Rectal smooth muscle tissue (tissue), 1 donor: ENCODE measurements at regions not wholly inside any gene's neighbourhood (a gene's known extent, or its start where the extent isn't known, plus 50 kb on each side); places are given as distances from the start of the nearest gene placed in this dataset.

ENCODE experiments used
- H3K27ac ChIP-seq: one replicate; pipeline ENCODE4 v1.7.0; 2013; ENCODE audit warnings: low read depth, low read length, inconsistent platforms
- H3K27me3 ChIP-seq: one replicate; pipeline ENCODE4 v1.7.0; 2013; ENCODE audit warnings: low read length; ENCODE audit not compliant: control insufficient read depth, insufficient read depth
- H3K36me3 ChIP-seq: one replicate; pipeline ENCODE4 v1.7.0; 2013; ENCODE audit warnings: low read length; ENCODE audit not compliant: control insufficient read depth, insufficient read depth
- H3K4me1 ChIP-seq: one replicate; pipeline ENCODE4 v1.7.0; 2013; ENCODE audit warnings: low read length; ENCODE audit not compliant: control insufficient read depth, insufficient read depth
- H3K4me3 ChIP-seq: one replicate; pipeline ENCODE4 v1.7.0; 2013; ENCODE audit warnings: low read length
- H3K9ac ChIP-seq: one replicate; pipeline ENCODE4 v1.7.0; 2013; ENCODE audit warnings: low read length

DNA sequence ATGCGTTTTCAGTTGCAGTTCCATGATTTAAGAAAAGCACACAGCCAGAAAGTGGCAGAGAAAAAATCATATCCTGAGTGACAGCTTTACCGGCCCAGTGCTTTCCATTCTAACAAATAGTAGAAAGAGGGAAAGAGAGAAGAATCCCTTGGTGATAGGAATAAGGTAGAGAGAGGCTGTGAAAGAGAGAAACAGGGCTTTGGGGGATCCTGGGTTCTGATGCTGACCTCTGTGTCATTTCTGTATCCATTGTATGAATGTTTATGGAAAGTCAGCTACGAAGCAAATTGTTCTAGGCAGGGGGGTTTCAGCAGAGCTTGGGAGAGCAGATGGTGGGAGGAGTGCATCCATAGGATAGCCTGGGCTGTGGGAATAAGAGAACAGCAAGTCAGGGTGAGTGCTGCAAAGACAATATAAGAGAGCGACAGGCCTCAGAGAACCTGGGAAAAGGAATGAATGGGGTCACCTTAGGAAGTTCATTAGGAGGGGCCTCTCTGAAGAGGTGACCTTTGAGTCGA, 203.4 kb upstream of the TNP1 start:
- Histone ChIP-seq H3K4me1 (peaks cover 4% of the 10 kb centered on the region), H3K9ac (no peak overlapping the region), H3K27me3 (no peaks in the 10 kb centered on the region), H3K36me3 (no peaks in the 10 kb centered on the region), H3K27ac (no peak overlapping the region), H3K4me3 (no peak overlapping the region)

DNA sequence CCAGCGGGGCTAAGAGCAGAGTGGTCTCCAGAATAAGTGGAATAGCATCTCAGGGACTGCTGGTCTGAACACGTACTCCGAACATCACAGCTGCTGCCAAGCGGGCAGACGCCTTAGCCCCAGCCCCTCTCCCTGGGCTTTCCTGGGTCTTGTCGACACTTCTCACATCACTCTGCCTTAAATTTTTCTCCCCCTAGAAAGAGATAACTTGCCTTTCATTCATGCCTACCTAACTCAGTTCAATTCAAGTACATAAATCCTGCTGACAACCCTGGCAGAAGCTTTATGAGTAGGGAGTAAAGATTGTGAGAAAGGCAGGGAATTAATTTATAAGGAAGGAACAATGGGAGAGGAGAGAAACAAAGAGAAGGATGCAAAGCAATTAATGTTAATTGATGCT, 202.9 kb upstream of the TNP1 start:
- H3K27me3 ChIP-seq, result no peaks in the 10 kb centered on the region
- peaks cover 4% of the 10 kb centered on the region for H3K4me1 ChIP-seq
- H3K4me3 ChIP-seq, result no peak overlapping the region
- H3K9ac ChIP-seq, result no peak overlapping the region
- H3K27ac ChIP-seq, result no peak overlapping the region
- H3K36me3 ChIP-seq, result no peaks in the 10 kb centered on the region

DNA sequence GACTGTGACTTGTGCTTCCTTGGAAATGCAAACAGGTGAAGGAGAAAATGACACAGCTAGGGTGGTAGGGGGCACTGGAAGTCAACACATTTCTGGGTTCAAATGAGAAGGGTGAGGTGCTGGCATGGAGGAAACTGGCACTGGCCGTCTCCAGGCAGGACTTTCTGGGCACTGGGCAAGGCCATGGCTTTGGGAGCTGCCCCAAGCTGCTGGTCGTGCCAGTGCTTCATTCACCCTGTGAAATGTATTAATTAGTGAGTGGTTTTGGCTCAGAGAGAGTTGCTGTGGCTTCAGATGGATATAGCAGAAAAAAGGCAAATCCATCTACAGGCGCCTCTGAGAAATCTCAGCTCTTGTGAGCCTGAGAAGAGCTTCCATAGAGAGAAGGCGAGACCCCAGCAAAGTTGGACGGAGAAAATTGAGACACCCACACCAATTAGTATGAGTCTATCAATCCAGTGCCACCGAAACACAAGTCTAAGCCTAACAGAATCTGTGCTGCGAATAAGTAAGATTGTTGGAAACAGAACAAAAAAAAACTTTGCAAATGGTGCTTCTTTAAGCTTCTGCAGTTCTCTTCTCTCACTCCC, 202.1 kb upstream of the TNP1 start:
- Histone ChIP-seq H3K27me3 (no peaks in the 10 kb centered on the region), H3K4me3 (no peak overlapping the region), H3K27ac (no peak overlapping the region), H3K9ac (no peak overlapping the region), H3K36me3 (no peaks in the 10 kb centered on the region), H3K4me1 (peaks cover 4% of the 10 kb centered on the region)

DNA sequence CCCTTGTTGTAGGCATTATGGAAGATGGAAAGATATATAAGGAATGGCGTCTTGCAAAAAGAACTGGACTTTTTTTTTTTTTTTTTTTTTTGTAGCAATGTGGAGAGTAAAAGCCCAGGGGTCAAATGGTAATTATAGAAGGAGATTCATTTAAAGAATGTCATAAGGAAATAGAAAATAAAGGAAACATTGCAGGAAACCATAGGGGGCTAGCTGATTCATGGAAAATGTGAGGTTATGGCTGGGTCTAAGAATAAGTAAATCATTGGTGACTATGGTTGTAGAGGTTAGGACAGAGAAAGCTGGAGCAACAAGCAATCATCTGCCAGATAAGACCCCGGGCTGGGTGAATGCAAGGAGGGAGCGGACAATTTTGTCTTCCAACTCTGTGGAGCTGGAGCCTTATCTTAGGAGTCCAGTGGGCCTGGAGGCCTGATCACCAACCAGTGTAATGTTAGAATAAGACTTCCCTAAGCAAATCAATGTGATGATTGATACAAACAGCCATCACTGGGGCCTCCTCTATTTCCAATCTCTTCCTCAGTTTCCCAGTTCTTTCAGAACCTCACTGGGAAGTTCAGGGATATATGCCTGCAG, 201.2 kb upstream of the TNP1 start:
- peaks cover 4% of the 10 kb centered on the region for H3K4me1 ChIP-seq
- H3K9ac ChIP-seq, result no peak overlapping the region
- no peak overlapping the region for H3K27ac ChIP-seq
- no peaks in the 10 kb centered on the region for H3K27me3 ChIP-seq
- H3K4me3 ChIP-seq, result no peak overlapping the region
- H3K36me3 ChIP-seq, result no peaks in the 10 kb centered on the region

DNA sequence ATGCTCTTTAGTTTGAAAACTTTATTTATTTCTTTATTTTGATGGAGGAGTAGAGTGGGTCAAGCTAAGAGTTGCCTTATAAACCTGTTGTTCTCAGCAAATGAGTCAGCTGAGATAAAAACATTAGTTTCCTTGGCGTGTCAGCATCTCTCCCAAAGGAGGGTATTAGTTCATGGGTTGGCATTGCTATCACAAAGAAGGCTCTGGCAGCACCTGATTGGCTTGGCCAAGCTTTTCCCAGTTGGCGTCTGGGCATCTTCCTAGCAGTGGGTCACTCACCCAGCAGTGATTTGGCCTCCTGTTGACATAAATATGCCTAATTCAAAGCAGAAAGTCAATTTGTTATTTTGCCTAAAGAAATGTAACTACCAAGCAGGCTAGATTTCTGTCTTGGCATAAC, 200.7 kb upstream of the TNP1 start:
- Histone ChIP-seq H3K4me3 (no peak overlapping the region), H3K9ac (no peak overlapping the region), H3K27me3 (no peaks in the 10 kb centered on the region), H3K27ac (no peak overlapping the region), H3K4me1 (peaks cover 4% of the 10 kb centered on the region), H3K36me3 (no peaks in the 10 kb centered on the region)

DNA sequence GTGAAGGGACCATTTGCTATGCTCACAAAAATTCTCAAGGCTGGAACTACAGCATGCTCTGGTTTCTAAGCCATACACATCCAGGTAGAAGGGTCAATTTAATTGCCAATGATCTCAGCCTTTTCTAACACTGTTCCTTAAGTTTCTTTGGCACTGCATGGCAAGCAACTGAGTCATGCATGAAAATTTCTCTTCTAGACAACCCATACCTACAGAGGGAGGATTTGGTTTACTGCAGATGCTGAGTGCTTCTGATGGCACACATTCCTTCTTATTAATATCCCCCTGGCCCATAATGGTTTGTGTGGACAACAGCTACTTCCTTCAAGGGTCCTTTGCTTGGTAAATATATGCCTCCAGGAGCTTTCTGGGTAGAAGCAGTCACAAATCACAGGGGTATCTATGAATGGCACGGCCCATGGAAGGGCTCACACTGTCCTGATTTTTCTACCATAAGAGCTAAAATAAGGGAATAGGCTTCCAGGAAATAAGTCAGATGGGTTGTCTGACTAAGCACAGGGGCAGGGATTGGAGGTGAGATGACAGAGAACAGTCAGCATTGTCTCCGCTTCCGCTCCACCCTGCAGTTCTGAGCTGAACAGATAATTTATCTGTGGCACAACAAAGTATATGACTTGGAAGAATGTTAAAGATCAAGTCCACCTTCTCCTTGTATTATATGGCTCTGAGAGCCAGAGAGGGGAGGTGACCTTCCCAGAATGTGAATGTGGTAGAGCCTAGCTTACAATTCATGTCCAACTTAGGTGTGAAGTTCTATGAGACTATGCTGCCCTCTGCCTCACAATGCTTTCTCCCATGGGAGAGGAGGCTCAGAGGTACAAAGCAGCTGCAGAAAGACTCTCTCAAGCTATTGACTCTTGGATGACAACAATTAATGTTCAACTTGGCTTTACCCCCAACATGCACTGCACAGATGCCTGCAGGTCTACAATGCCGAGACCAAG, 199.2 kb upstream of the TNP1 start:
- Histone ChIP-seq H3K27me3 (no peaks in the 10 kb centered on the region), H3K27ac (no peak overlapping the region), H3K36me3 (no peaks in the 10 kb centered on the region), H3K4me1 (peaks cover 2% of the 10 kb centered on the region), H3K4me3 (no peak overlapping the region), H3K9ac (no peak overlapping the region)

DNA sequence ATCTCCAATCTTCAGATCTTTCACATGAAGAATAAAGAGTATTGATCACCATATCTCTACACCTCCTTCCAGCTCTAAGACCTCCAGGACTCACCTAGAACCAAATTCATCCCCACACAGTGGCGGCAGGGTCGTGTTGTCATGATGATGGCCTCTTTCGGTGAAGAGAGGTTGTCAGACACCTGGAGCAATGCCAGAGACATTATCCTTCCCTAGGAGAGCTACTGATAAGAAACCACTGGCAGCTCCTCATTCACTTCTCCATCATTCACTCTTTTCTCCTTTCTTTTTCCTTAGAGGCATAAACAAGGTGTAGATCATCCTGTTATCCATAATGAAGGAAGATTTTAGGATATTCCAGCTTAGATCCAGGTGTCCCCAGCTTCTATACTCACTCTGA, 197.9 kb upstream of the TNP1 start:
- no peak overlapping the region for H3K9ac ChIP-seq
- no peak overlapping the region for H3K27ac ChIP-seq
- no peaks in the 10 kb centered on the region for H3K36me3 ChIP-seq
- no peaks in the 10 kb centered on the region for H3K27me3 ChIP-seq
- H3K4me1 ChIP-seq, result peaks cover 2% of the 10 kb centered on the region
- H3K4me3 ChIP-seq, result no peak overlapping the region

DNA sequence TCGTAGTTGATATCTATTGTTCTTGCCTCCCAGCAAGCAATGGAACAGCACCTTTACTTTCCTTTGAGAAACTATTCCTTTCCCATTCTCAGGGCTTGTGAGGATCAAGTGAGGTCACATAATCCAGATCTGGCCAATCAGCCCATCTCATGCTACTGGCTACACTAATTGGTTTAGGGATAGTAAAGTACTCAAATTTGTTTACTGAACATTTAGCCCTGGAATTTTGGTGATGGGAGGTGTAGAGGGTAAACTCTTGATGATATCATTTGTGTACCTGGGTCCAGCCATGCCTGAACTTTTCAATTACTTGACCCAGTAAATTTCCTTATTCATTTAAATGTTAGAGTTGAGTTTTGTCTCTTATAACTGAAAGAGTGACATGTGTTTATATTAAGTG, 195.8 kb upstream of the TNP1 start:
- Histone ChIP-seq H3K9ac (no peak overlapping the region), H3K27me3 (no peaks in the 10 kb centered on the region), H3K4me3 (no peak overlapping the region), H3K27ac (no peak overlapping the region), H3K36me3 (no peaks in the 10 kb centered on the region), H3K4me1 (no peaks in the 10 kb centered on the region)

DNA sequence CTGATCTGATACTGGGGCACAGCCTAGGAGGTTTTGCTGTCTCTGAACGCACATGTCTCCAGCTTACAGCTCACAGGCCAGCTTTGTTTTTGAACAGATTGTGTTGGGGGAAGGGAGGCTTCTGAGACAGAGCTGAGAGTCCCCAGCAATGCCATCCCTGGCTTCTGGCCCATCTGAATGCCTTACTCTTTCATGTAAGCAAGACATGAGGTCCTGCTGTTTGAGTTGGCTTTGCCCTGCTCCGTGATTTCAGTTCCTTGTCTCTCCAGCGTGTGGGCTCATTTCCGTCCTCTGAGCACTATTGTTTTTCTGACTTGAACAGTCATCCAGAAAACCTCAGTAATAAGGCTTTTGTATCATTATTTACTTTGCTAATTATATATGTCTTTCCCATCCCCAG, 194.9 kb upstream of the TNP1 start:
- no peak overlapping the region for H3K4me3 ChIP-seq
- no peaks in the 10 kb centered on the region for H3K4me1 ChIP-seq
- H3K9ac ChIP-seq, result no peak overlapping the region
- no peak overlapping the region for H3K27ac ChIP-seq
- no peaks in the 10 kb centered on the region for H3K27me3 ChIP-seq
- H3K36me3 ChIP-seq, result no peaks in the 10 kb centered on the region

DNA sequence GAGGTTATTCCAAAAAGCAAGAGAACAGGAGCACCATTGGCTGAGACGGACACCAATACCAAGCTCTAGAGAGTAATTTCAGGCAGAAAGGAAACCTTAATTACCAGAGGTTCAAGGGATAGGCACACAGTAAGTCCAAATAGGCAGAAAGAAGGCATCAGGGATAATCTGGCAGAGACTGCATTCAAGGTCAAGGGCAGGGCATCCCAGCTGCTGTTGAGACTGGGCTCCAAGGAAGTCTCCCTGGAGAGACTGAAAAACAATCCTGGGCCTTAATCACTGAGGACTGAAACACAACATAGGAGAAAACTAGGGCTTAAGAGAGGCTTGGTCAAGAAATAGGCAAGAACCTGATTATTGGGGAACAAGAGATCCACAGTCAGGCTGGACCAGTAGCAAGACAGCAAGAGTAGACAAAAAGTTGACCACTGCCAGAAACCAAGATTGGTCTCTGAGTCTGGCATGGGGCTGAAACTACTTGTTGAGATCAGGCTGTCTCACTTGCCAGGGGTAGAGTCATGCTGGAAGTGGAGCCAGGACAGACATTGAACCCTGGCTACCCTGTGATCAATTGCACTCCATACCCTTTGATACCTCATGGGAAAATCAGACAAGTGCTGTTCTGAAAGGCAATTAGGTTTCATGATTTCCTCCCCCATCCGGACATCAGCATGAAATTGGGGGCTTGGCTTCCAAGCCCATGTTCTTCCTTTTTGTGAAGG, 193.2 kb upstream of the TNP1 start:
- Histone ChIP-seq H3K4me3 (no peak overlapping the region), H3K36me3 (no peaks in the 10 kb centered on the region), H3K4me1 (peaks cover 2% of the 10 kb centered on the region), H3K27ac (no peak overlapping the region), H3K27me3 (no peaks in the 10 kb centered on the region), H3K9ac (no peak overlapping the region)

DNA sequence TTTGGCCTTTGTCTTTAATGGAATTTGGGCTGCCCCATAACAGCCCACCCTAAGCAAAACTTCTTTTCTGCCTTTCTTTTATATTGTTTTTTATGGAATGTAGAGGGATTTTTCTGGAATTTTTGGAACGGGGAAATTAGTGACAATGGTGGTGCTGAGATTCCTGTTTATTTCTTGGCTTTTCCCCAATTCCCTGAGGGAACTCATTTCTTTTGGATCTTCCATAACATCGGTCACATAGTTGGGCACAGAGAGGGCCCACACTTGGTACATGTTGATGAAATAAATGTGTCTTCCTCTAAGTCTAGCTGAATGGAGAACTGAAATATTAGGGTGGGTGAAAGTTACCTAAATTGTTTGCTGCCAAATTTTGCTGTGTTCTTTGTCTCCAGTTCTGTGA, 191.6 kb upstream of the TNP1 start:
- H3K4me1 ChIP-seq, result peaks cover 2% of the 10 kb centered on the region
- no peak overlapping the region for H3K4me3 ChIP-seq
- no peaks in the 10 kb centered on the region for H3K27me3 ChIP-seq
- H3K9ac ChIP-seq, result no peak overlapping the region
- H3K27ac ChIP-seq, result no peak overlapping the region
- H3K36me3 ChIP-seq, result no peaks in the 10 kb centered on the region

DNA sequence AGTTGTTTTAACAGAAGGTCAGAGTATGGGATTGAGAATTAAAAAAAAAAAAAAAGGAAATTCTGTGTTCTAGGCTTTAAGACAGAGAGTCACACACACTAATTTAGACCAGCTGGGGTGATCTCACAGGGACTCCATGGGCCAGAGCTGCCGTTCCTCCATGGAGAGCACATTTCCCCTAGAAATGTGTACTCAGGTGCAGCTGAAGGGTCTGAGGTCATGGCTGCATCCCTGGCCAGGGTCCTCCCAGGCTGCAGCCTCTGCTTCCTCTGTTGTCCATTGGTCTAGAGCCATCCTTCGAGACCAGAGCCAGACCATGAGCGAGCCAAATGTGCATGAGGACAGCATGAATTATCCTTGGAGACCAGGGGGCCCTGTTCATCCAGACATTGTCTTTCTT, 190.1 kb upstream of the TNP1 start:
- no peaks in the 10 kb centered on the region for H3K27me3 ChIP-seq
- peaks cover 12% of the 10 kb centered on the region for H3K4me1 ChIP-seq
- H3K9ac ChIP-seq, result no peak overlapping the region
- H3K36me3 ChIP-seq, result no peaks in the 10 kb centered on the region
- no peak overlapping the region for H3K27ac ChIP-seq
- no peak overlapping the region for H3K4me3 ChIP-seq
